Mesendoderm (in vitro differentiated cells): ENCODE measurements at regions not wholly inside any gene's neighbourhood (a gene's known extent, or its start where the extent isn't known, plus 50 kb on each side); places are given as distances from the start of the nearest gene placed in this dataset.

Experiments
- DNase-seq: peaks from one replicate; pipeline ENCODE4 v3.0.0; 2013
- H2AK5ac ChIP-seq: 2 replicates; pipeline ENCODE4 v1.6.1; 2013; ENCODE audit warnings: low read length, inconsistent platforms
- H2BK120ac ChIP-seq: 2 replicates; pipeline ENCODE4 v1.6.1; 2013; ENCODE audit warnings: low read depth, mild to moderate bottlenecking, low read length, moderate library complexity, mixed read lengths
- H2BK15ac ChIP-seq: replicated peaks from 2 replicates; pipeline ENCODE4 v1.6.1; 2013; ENCODE audit warnings: low read depth, mild to moderate bottlenecking, moderate library complexity
- H2BK5ac ChIP-seq: 2 replicates; pipeline ENCODE4 v1.6.1; 2013; ENCODE audit warnings: low read length, inconsistent platforms
- H3K18ac ChIP-seq: 2 replicates; pipeline ENCODE4 v1.6.1; 2013; ENCODE audit warnings: mild to moderate bottlenecking, low read length, mixed read lengths
- H3K23ac ChIP-seq: one replicate; pipeline ENCODE4 v1.6.1; 2013; ENCODE audit warnings: low read length
- H3K27ac ChIP-seq: 2 replicates; pipeline ENCODE4 v1.5.1; 2013; ENCODE audit warnings: low read depth, mild to moderate bottlenecking, inconsistent platforms, low read length, moderate library complexity
- H3K27me3 ChIP-seq: 2 replicates; pipeline ENCODE4 v1.6.1; 2013; ENCODE audit warnings: low read length, control low read depth, mild to moderate bottlenecking, inconsistent platforms; ENCODE audit not compliant: insufficient read depth, poor library complexity
- H3K36me3 ChIP-seq: 2 replicates; pipeline ENCODE4 v1.6.1; 2013; ENCODE audit warnings: low read length, inconsistent platforms; ENCODE audit not compliant: control insufficient read depth, insufficient read depth
- H3K4ac ChIP-seq: one replicate; pipeline ENCODE4 v1.6.1; 2013; ENCODE audit warnings: low read depth, mild to moderate bottlenecking, low read length, moderate library complexity
- H3K4me1 ChIP-seq: 2 replicates; pipeline ENCODE4 v1.6.1; 2013; ENCODE audit warnings: low read depth, low read length, inconsistent platforms; ENCODE audit not compliant: control insufficient read depth
- H3K4me2 ChIP-seq: 2 replicates; pipeline ENCODE4 v1.6.1; 2013; ENCODE audit warnings: low read length
- H3K4me3 ChIP-seq: 2 replicates; pipeline ENCODE4 v1.5.1; 2013; ENCODE audit warnings: mild to moderate bottlenecking, low read length
- H3K56ac ChIP-seq: one replicate; pipeline ENCODE4 v1.6.1; 2013; ENCODE audit warnings: low read length
- H3K79me1 ChIP-seq: 2 replicates; pipeline ENCODE4 v1.6.1; 2013; ENCODE audit warnings: low read length, inconsistent platforms
- H3K79me2 ChIP-seq: 2 replicates; pipeline ENCODE4 v1.6.1; 2013; ENCODE audit warnings: mild to moderate bottlenecking, low read length; ENCODE audit not compliant: control insufficient read depth, insufficient read depth
- H3K9ac ChIP-seq: 2 replicates; pipeline ENCODE4 v1.6.1; 2013; ENCODE audit warnings: low read length, inconsistent platforms
- H4K5ac ChIP-seq: one replicate; pipeline ENCODE4 v1.6.1; 2013; ENCODE audit warnings: low read length
- H4K8ac ChIP-seq: one replicate; pipeline ENCODE4 v1.6.1; 2013; ENCODE audit warnings: low read depth, mild to moderate bottlenecking, control low read depth, low read length, moderate library complexity
- WGBS: extraction: QIAGEN DNeasy Blood & Tissue Kit; methylation state at CpG from one replicate; pipeline ENCODE4 v1.1.7; 2013; ENCODE audit warnings: low lambda C conversion rate, missing lambda C conversion rate; ENCODE audit not compliant: insufficient coverage; ENCODE audit errors: extremely low coverage; 5-methylcytosine and 5-hydroxymethylcytosine counted together

- Histone ChIP-seq H3K36me3 (no peaks in the 10 kb centered on the region), H3K79me2 (no peaks in the 10 kb centered on the region), H2BK120ac (no peak overlapping the region), H3K9ac (no peak overlapping the region), H3K27me3 (no peaks in the 10 kb centered on the region), H3K56ac (no peak overlapping the region), H3K27ac (no peak overlapping the region), H2BK15ac (no peak overlapping the region), H4K8ac (no peak overlapping the region), H3K23ac (no peak overlapping the region), H3K4me3 (no peak overlapping the region), H3K79me1 (no peaks in the 10 kb centered on the region), H2AK5ac (no peak overlapping the region), H3K4me1 (no peaks in the 10 kb centered on the region), H3K4ac (no peak overlapping the region), H2BK5ac (no peak overlapping the region), H3K18ac (no peak overlapping the region), H3K4me2 (no peak overlapping the region), H4K5ac (no peak overlapping the region)
- no CpG with 5 or more reads among the region's 3 CpGs for WGBS
- DNase-seq = no peak
Observed at GRCh38 chr5:172568308-172568910, 72.7 kb upstream of the NEURL1B start.

DNA sequence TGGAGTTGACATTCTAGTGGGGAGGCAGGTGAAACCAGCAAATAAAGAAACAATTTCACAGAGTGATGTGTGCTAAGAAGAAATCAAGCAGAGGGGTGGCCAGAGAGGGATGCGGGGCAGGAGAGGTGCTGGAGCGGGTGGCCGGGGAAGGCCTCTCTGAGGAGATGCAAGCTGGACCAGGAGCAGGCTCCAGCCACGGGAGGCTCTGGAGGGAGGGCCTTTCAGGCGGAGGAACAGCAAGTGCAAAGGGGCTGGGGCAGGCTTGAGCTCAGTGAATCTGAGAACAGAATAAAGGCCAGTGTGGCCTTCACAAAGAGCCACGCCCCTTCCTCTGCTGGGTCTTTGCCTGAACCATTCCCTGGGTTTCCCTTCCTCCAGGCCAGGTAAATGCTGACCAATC, 73.2 kb upstream of the NEURL1B start:
- Histone ChIP-seq H3K9ac (no peak overlapping the region), H3K4me1 (no peaks in the 10 kb centered on the region), H4K5ac (no peak overlapping the region), H3K79me2 (no peaks in the 10 kb centered on the region), H3K4ac (no peak overlapping the region), H2AK5ac (no peak overlapping the region), H3K36me3 (no peaks in the 10 kb centered on the region), H3K4me3 (no peak overlapping the region), H4K8ac (no peak overlapping the region), H3K4me2 (no peak overlapping the region), H3K56ac (no peak overlapping the region), H2BK5ac (no peak overlapping the region), H2BK120ac (no peak overlapping the region), H3K79me1 (no peaks in the 10 kb centered on the region), H3K27me3 (no peaks in the 10 kb centered on the region), H3K18ac (no peak overlapping the region), H3K23ac (no peak overlapping the region), H2BK15ac (no peak overlapping the region), H3K27ac (no peak overlapping the region)
- WGBS = no CpG with 5 or more reads among the region's 6 CpGs
- DNase-seq = no peak

GRCh38 chr5:172567294-172567693, 73.8 kb upstream of the NEURL1B start:
- Histone ChIP-seq H2AK5ac (no peak overlapping the region), H3K4me2 (no peak overlapping the region), H3K27ac (no peak overlapping the region), H3K79me2 (no peaks in the 10 kb centered on the region), H2BK15ac (no peak overlapping the region), H3K56ac (no peak overlapping the region), H3K4me1 (no peaks in the 10 kb centered on the region), H3K4me3 (no peak overlapping the region), H2BK120ac (no peak overlapping the region), H4K5ac (no peak overlapping the region), H3K18ac (no peak overlapping the region), H3K9ac (no peak overlapping the region), H2BK5ac (no peak overlapping the region), H3K79me1 (no peaks in the 10 kb centered on the region), H3K27me3 (no peaks in the 10 kb centered on the region), H3K4ac (no peak overlapping the region), H3K23ac (no peak overlapping the region), H3K36me3 (no peaks in the 10 kb centered on the region), H4K8ac (no peak overlapping the region)
- no peak for DNase-seq
- no CpG with 5 or more reads among the region's 7 CpGs for WGBS

- Histone ChIP-seq H3K4me2 (no peak overlapping the region), H4K5ac (no peak overlapping the region), H2AK5ac (no peak overlapping the region)
Observed at GRCh38 chr5:172565931-172566665, 75.0 kb upstream of the NEURL1B start.

GRCh38 chr5:172565455-172565854, 75.6 kb upstream of the NEURL1B start:
- Histone ChIP-seq H3K36me3 (no peaks in the 10 kb centered on the region), H3K18ac (no peak overlapping the region), H3K9ac (no peak overlapping the region), H3K79me2 (no peaks in the 10 kb centered on the region), H3K4me3 (no peak overlapping the region), H3K56ac (no peak overlapping the region), H2AK5ac (no peak overlapping the region), H4K5ac (no peak overlapping the region), H3K4ac (no peak overlapping the region), H2BK5ac (no peak overlapping the region), H3K4me2 (no peak overlapping the region), H3K23ac (no peak overlapping the region), H4K8ac (no peak overlapping the region), H3K4me1 (no peaks in the 10 kb centered on the region), H3K79me1 (no peaks in the 10 kb centered on the region), H2BK120ac (no peak overlapping the region), H2BK15ac (no peak overlapping the region), H3K27ac (no peak overlapping the region), H3K27me3 (no peaks in the 10 kb centered on the region)
- no peak for DNase-seq
- no CpG with 5 or more reads among the region's 8 CpGs for WGBS

More at GRCh38 chr5:172565931-172566665, 75.0 kb upstream of the NEURL1B start:
- Histone ChIP-seq H3K56ac (no peak overlapping the region), H2BK120ac (no peak overlapping the region), H3K4ac (no peak overlapping the region), H3K4me1 (no peaks in the 10 kb centered on the region), H2BK15ac (no peak overlapping the region), H4K8ac (no peak overlapping the region), H3K4me3 (no peak overlapping the region), H3K79me2 (no peaks in the 10 kb centered on the region), H3K36me3 (no peaks in the 10 kb centered on the region), H3K27me3 (no peaks in the 10 kb centered on the region), H3K79me1 (no peaks in the 10 kb centered on the region), H3K9ac (no peak overlapping the region), H3K23ac (no peak overlapping the region), H2BK5ac (no peak overlapping the region), H3K18ac (no peak overlapping the region), H3K27ac (no peak overlapping the region)
- no peak for DNase-seq
- no CpG with 5 or more reads among the region's 8 CpGs for WGBS
